CD4-positive, alpha-beta T cell treated with Interleukin-12 subunit alpha and Interleukin-12 subunit beta, for 1 hour (primary cell): ENCODE measurements at regions not wholly inside any gene's neighbourhood (a gene's known extent, or its start where the extent isn't known, plus 50 kb on each side); places are given as distances from the start of the nearest gene placed in this dataset.

Source experiments
- DNase-seq: peaks from one replicate; pipeline ENCODE4 v3.0.0-alpha.2; 2020

DNA sequence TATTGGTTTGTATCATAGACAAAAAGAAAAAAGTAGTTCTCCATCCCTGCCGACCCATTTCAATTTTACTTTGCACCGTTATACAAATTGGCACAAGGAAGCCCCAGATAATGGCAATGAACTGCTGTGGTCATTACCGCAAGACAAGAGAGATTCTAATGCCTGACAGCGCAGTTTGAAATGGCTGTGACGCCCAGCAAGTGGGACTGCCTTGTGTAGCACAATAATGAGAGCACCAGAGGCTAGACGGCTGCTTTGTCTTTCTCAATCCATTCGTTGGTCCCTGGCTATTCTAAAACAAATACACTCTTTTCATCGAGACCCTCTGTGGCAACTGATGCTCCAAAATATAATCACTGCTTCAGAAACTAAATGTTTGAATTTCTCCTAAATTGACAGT, 192.4 kb upstream of the NEIL3 start:
- no peak for DNase-seq

DNA sequence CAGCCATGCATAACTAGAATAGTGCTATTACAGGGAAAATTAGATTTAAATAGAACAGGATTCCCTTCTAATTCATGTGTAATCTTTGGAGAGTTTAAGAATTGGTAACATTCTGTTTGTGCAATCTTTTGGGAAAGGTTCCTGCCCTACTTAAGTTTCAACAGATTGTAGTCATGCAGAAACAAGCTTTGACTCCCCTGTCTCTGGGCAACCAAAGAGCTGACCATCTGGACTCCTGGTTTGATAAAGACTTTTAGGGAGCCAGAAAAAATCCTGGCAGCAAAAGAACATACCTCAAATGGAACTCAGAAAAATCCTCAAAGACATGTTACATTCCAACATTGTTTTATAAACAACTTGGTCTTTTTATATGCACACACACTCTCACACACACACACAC, 191.1 kb upstream of the NEIL3 start:
- DNase-seq, result no peak

DNA sequence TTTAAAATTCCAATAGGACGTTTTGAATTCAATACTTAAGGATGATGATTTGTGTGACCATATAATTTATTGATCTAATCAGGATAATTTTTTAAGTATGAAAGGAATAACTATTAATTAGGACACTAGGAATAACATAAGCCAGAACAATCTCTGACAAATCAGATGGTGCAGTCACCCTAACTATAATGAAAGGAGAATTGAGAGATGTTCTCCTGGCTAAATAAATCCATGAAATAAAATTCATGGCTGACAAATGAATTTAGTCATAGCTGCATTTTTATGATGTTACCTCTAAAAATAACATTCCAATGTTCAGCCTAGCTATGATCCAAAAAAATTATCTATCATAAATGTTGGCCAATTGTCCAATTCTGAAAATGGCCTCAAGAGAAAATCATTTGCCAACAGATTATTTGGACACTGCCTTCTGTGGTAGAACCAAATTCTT, 190.6 kb upstream of the NEIL3 start:
- no peak for DNase-seq

DNA sequence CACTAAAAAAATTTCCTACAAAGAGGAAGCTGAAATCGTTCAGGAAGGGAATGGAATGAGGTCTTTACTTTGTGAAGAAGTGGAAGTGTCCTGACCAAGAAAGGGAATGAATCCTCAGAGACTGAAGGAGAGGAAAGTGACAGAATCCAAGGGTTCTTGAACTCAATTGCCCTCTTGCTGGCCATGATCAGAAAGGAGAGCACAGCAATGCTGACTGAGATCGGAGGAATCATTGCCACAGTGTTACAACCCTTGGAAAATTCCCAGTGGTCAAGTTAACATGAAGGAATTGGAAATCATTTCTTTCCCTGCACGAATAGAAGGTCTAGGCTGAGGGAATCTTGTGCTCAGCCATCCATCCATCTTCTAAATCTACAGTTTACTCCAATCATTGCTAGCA, 190.0 kb upstream of the NEIL3 start:
- no peak for DNase-seq

DNA sequence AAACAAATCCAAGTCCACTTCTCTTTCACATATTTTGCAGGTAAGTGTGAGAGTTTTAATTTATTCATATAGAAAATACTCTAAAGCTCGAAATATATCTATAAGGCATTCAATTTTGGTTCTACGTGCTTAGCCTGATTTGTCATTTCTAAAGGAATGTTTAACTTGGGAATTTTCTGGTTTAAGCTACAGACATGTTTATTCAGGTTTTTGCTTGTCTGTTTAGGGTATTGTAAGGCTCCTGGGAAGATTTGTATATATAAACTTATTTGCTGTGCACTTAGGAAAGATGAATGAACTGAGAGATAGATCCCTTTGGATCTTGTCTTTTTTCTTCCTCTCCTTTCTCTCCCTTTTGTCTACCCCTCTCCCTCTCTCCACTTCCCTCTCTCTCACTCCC, 185.9 kb upstream of the NEIL3 start:
- DNase-seq, result no peak

DNA sequence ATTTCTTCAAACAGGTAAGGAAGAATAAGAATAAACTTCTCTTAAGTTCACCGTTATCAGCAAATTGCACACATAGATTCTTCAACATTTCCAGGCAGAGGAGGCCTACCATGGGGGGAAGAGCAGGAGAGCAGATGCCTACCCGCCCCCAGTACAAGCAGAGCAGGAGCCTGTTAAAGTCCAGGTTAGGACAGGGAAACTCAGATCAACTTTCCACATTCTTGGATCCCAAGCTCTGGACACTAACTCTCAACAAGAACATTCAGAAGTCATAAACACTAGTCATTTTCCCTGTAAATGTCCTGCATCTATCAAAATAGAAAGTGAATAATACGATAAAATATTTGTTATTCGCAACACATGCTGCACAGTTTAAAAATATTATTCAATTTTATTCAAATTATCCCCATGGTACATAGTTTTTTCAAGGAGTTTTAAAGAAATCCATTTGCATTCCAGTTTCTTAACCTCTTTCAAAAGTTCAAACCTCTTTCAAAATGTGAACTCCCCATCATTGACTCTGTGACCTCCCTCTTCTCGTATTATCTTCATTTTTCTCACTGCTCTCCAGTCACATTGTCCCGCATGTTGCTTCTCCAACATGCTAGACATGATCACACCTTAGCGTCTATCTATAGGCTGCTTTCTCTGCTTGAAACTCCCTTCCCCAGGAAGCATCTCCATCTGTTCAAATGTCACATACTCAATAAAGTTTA, 185.2 kb upstream of the NEIL3 start:
- no peak for DNase-seq

DNA sequence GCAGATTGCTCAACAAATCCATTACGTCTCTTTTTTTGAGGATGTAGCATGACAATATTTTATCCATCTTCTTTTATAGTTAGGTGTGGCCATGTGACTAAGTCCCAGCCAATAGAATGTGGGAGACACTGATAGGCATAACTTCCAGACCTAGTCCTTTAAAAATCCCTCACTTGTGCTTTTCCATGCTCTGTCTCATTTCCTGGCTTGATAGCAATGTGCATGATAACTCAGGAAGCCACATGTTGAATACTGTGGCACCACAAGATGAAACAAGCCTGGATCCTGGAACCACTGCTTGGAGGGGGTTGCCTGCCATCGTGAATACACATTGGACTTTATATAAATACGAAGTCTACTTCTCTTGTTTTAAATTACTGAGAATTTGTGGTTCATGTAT, 184.0 kb upstream of the NEIL3 start:
- DNase-seq, result no peak

DNA sequence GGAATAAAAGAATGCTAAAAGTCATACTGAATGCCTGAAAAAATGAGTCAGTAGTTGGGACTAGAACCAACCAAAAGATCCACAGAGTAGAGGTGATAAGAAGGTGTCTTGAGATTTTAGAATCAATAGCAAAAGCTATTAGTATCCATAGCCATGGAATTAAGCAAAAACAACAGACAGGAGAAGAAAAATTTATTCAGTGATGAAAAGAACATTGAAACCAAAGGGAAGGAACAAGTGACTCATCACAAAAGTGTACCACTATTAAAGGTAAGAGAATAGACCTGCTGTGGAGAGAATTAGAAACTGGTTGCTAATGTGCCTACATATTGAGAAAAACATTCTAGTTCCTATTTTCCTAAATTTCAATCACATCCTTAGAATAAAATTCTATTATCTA, 182.0 kb upstream of the NEIL3 start:
- no peak for DNase-seq

DNA sequence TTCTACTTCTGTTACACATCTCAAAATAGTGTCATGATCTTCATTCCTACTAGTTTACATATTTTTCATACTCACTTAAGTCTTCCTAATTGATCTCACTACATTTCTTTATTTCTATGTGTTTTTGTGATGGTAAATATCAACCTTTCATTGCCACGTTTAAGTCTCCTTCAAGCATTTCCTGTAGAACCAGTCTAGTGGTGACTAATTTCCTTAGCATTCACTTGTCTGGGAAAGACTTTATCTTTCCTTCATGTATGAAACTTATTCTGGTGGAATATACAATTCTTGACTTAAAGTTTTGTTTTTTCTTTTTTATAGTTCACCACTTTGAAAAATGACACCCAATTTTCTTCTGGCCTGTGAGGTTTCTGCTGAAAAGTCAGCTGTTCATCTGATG, 181.4 kb upstream of the NEIL3 start:
- no peak for DNase-seq

DNA sequence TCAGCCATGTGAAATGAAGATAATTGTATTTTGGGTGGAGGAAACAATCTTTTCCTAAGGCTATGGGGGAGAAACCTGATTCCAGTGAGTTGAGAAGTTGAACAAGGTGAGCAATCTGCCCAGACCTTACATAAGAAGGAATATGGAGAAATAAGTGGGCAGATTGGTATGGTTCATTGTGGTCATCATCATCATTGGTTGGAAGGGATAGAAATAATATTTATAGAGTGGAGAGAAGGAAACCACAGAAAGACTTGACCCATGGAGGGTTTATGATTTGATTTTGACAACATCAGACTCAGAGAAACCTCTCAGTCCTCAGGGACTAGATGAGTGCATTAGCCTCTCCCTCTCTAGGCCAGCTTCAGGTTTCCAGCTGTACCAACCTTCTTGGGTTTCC, 177.9 kb upstream of the NEIL3 start:
- no peak for DNase-seq

DNA sequence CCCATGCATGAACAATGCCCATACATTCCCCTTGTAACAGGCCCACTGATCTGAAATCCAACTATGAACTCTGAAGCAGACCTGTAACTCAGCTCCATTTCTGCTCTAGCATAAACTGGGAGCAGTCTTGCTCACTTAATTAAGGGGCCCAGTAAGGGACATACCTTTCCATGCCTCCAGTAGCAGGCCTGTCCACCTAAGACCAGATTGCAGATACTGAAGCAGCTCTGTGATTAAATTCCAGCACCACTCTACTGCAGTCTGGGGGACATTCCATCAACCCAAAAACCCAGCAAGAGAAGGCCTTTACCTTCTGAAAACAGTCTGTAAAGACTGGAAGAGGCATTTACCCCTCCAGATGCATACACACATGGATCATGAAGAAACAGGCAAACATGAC, 162.0 kb upstream of the NEIL3 start:
- DNase-seq, result no peak

DNA sequence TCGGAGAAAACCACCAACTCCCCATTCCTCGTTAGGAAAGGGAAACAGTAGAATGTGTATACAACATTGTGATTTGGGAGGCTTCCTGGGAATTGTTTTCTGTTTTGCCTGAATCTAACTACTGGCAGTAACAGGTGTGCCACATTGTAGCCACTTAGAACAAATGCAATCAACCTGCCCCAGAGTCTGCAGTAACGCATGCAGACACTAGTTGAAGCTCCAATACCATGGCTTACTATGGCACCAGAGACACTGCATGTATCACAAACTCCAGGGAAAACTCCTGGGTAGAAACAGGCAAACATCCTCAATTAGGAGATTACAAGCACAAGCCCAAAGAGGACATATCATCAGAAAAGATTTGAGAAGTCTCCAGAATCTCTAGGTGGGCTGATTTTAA, 154.2 kb upstream of the NEIL3 start:
- DNase-seq, result no peak

DNA sequence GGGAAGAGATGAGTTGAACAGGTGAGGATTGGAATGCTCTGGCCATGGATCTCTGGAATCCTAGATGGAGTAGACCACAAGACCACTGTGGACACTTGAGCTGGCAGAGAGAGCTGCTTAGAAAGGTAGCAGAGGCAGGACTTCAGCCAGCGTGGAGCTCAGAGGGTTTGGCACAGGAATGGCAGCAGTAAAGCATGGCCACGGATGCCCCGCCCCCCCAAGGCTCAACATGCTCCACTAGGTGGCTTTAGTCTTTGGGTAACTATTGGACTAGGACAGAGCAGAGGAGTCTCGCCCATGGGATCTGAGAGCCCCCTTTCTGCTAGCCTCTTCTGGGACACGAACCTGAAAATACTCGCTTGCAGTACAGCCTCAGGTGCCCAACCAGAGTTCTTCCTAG, 150.1 kb upstream of the NEIL3 start:
- no peak for DNase-seq

DNA sequence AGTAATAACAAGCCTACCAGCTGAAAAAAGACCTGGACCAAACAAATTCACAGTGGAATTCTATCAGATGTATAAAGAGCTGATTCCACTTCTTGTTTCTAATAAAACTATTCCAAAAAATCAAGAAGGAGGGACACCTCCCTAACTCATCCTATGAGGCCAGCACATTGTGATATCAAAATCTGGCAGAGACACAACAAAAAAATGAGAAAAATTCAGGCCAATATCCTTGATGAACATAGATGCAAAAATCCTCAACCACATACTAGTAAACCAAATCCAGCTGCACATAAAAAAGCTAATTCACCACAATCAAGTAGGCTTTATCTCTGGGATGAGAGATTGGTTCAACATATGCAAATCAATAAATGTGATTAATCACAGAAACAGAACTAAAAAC, 147.9 kb upstream of the NEIL3 start:
- no peak for DNase-seq

DNA sequence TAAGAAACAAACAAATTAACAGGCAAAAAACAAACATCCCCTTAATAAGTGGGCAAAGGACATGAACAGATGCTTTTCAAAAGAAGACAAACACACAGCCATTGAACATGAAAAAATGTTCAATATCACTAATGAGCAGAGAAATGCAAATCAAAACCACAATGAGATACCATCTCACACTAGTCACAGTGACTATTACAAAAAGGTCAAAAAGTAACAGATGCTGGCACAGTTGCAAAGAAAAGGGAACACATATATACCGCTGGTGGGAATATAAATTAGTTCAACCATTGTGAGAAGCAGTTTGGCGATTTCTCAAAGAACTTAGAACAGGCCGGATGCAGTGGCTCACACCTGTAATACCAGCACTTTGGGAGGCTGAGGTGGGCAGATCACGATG, 146.1 kb upstream of the NEIL3 start:
- no peak for DNase-seq

DNA sequence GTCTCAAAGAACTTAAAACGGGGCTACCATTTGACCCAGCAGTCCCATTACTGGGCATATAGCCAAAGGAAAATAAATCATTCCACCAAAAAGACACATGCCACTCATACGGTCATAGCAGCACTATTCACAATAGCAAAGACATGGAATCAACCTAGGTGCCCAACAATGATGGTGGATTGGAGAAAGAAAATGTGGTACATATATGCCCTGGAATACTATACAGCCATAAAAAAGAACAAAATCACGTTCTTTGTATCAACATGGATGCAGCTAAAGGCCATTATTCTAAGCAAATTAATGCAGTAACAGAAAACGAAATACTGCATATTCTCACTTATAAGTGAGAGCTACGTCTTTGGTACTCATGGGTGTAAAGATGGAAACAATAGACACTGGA, 138.1 kb upstream of the NEIL3 start:
- DNase-seq, result no peak

DNA sequence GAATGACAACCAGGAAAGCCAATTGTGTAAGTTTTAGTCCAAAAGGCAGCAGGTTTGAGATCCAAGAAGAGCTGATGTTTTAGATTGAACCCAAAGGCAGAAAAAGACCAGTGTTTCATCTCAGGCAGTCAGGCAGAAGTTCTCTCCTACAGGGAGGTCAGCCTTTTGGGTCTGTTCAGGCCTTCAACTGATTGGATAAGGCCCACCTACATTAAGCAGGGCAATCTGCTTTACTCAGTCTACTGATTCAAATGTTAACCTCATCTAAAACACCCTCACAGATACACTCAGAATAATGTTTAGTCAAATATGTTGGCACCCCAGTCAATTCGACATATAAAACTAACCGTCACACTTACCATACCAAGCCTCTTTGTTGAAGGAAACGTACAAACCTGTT, 134.2 kb upstream of the NEIL3 start:
- no peak for DNase-seq

DNA sequence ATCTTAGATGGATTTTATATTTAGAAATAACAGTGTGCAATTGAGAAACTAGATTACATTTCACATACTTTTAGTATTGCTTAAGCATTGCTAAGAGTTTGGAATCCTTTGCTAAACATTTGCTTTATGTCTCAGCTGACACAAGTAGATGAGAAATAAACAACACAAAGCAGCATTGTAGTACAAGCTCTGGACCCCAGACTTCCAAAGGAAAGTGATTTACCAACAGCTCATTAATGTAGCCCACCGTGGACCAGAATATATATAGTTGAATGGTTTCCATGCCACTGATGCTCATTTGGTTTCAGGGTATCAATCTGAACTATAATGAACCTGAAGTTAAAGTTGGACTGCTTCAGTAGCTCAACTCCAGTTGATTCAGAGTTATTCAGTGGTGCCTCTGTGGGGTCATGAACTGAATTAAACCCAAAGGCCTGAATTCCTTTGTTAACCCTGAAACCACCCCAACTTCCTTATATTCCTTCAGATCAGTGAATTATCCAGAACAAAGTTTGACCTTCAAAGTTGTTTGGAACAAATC, 132.1 kb upstream of the NEIL3 start:
- DNase-seq, result no peak

DNA sequence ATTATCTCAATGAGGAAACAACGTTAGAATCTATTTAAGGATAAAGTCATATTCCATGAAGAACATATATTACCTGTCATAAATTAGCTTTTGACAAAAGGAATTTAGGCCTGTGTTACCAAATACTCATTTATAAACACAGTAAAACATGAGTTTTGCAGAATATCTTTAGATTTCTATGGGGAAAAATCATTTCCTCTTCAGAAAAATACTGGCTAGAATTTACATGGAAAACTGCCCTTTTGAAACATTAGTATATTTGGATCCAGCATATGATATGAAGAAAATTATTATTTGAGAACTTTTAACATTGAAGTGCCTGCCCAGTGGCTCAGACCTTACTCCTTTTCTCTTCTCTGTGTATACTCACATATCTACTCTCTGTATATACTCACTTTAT, 131.4 kb upstream of the NEIL3 start:
- DNase-seq, result no peak

DNA sequence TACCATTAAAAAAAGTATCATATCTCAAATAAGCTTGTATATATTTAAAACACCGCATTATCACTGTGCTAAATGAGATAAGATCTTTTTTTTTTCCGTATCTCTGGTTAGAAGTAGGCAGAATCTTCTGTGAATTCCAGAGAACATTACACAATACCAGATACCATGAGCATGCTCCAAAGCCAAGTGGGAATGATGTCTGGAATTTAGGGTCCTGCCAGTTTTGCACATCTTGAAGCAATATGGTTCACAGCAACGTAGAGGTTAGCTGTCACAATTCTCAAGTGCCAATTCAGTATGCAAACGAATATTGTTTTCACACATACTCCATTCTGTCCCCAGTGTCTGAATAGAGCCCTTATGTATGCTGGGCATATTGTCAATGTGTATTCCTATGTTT, 127.5 kb upstream of the NEIL3 start:
- DNase-seq, result no peak

DNA sequence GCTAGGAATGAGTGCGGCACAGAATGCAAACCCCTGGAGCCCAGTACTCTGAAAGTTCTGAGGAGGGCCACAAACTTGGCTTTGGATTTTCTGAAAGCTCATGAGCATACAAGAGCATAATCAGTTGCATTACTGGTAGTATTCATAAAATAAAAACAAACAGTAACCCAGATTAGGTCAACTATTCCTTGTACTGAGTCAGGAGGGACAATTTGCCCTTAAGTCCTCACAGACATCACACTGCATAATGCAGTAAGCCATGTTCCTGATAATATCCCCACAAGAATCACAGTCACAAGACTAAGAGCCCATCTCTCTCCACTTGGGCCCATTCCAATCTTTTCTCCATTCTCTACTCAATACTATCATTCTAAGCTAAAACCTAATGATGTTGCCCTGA, 126.9 kb upstream of the NEIL3 start:
- DNase-seq, result no peak

DNA sequence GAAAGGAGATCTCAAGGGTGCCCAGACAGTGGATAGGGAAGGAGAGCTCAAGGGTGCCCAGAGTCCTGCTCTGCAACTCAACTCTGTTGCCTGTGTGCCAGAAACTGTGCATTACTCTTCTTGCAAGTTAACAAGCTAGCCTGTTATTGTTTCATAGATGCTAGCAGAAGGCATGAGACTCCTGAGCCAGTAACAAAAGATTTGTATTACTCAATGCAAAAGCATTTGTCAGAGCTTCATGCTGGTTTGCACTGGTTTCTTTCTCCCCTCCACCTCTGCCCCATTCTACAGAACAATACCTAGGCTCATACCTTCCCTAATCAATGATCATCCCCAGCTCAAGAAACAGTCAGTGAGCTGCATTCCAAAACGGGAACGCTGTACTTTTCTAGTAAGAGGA, 124.5 kb upstream of the NEIL3 start:
- no peak for DNase-seq

DNA sequence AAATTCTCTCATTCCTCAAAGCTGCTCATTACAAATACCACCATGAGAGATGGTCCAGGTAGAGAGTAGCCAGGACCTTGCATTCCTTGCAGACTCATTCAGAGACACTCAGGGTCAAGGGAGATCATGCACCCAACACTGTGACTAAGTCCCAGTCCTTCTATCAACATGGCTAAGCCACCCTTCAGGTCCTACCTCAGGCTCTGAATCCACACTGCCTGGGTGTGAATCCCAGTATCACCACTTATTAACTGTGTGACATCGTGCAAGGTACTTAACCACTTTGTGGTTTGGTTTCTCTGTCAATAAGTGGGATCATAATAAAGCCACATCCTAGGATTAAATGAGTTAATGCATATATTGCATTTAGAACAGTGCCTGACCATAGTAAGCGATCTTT, 124.1 kb upstream of the NEIL3 start:
- DNase-seq, result no peak

DNA sequence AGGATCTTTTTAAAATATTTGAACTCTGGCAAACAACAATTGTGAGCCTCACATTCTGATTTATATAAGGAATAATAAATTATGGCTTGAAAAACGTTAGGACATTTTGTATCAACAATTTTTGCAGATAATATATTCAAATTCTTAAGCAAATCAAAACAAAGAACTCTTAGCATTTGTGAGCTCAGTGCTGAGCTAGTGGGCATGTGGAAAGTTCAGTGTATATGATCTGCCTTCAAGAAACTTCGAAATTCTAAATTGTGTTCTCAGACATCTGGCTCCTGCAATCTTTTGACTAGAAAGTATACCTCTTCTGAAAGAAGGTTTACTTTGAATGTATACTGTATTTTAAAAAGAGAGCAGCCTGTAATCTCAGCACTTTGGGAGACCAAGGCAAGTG, 122.3 kb upstream of the NEIL3 start:
- no peak for DNase-seq

DNA sequence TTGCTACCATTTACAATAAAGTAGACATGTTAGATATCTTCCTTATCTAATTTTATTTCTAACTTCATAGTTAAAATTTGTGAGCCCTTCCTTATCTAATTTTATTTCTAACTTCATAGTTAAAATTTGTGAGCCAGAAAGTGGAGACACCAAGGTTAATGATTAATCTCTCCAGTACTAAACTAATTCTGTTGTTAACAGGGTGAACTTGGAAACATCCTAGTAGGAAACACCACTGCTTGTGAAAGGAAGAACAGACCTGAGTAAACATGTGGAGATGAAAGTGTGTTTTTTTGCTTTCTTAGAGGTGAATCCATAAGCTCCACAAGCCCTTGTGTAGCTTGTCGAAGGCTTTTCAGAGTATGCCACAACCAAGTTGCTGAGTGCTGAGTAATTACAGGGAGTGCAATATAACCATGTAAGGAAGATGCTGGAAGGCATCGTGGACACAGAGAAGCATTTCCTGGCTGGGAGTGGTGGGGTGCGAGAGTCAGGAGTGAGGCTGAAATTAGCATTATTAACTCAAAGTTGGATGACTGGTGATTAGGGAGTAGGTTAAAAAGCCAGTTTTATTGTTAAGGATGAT, 118.6 kb upstream of the NEIL3 start:
- no peak for DNase-seq
